GM19324 (cell line): ENCODE measurements at regions not wholly inside any gene's neighbourhood (a gene's known extent, or its start where the extent isn't known, plus 50 kb on each side); places are given as distances from the start of the nearest gene placed in this dataset.

Experiments
- ATAC-seq: cut with Tn5 transposase; IDR thresholded peaks from one replicate; pipeline ENCODE4 v1.9.1; 2021; ENCODE audit warnings: mild to moderate bottlenecking, moderate library complexity; ENCODE audit not compliant: unreplicated experiment, low FRiP score

DNA sequence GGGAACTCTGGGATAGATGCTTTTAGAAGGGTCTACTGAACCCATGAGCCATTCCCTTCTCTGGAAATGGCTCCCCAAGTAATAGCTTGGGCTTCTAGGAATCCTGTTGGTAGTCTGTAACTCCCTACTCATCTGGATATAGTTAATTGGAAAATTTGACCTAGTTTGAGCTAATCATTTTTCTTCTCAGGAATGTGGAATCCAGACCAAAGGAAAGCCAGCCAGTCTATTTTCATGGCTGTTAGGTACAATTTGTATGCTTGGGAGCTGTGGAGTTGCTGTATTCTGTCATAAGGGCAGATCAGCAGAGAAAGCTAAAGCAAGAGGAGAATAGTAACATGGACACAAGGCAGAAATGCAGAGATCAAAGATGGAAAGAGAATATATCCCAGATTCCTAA is 71.6 kb upstream of the C1GALT1 start:
- no peak for ATAC-seq

DNA sequence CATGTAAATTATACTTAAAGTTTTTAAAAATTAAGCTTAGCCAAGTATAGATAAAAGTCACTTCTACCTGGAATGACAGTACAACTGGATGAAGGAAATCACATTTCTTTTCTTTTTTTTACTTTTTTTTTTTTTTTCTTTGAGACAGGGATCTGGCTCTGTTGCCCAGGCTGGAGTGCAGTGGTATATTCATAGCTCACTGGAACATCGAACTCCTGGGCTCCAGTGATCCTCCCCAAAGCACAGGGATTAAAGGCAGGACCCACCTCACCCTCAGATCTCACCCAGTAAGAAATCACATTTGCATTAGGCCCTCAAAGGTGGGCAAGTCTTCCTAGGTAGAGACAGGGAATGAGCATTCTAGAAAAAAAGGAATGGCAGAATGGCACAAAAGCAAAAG is 69.5 kb upstream of the C1GALT1 start:
- ATAC-seq = no peak

DNA sequence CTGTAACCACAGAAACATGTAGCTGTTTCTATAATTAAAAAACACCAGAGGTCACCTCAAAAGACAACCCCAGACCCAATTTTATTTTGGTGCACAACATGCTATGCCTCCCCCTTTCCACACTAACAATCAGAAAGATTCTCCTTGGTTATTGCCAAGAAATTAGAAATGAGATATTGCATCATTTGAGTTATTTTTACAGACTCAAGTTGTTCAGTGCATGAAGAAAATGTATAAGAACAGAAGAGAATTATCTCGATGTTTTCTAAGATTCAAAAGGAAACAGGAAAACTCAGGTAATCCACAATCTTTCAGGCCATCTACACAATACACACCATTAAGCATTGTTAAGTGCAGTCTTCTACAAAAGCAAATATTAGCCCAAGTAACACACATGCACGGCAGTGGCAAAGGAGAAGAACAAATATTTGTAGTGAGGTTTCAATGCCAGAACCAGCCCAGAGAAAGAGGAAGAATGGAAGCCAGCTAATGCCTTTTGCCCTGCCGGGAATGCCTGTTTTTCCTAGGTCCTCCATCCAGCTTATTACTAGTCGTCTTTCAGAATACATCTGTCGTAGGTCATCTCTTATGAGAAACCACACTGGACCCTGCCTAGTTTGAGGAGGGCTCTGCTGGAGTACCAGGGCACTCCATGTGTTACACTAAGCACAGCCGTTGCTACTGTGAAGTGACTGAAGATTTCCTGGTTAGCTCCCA is 67.6 kb upstream of the C1GALT1 start:
- no peak for ATAC-seq

DNA sequence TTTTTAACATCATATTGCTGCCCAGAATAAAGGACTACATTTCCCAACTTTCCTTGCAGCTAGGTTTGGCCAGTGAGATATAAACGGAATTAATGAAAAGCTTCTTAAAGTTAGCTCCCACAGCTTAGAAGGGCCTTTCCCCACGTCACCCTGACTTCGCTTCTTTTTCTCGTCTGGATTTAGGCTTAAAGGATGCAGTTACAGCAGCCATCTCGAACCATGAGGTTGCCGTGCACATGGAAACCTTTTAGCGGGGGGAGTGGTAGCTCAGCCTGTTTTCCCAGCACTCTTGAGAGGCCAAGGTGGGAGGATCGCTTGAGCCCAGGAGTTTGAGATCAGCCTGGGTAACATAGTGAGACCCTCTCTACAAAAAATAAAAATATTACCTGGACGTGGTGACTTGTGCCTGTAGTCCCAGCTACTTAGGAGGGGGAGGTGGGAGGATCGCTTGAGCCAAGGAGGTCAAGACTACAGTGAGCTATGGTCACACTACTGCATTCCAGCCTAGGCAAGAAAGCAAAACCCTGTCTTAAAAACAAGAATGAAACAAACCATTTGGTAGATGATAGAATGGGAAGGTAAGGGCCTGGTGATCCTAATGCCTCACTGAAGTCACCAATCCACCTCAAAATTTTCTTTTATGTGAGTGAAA is 64.3 kb upstream of the C1GALT1 start:
- no peak for ATAC-seq

DNA sequence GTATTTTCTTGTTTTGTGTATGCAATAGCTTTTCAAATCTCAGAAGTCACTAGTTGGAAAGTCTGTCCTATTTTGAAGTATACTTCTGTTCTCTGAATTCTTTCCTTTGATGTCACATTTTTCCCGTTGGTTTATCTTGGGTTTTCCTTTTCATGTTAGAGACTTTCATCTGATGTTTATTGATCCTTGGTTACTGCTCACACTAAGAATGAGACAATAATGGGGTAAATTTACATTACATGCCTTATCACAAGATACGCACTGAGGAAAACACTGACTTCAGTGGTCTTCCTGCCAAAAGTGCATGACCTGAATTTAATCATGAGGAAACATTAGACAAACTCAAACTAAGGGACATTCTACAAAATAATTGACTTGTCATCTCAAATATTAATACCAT is 63.5 kb upstream of the C1GALT1 start:
- no peak for ATAC-seq

DNA sequence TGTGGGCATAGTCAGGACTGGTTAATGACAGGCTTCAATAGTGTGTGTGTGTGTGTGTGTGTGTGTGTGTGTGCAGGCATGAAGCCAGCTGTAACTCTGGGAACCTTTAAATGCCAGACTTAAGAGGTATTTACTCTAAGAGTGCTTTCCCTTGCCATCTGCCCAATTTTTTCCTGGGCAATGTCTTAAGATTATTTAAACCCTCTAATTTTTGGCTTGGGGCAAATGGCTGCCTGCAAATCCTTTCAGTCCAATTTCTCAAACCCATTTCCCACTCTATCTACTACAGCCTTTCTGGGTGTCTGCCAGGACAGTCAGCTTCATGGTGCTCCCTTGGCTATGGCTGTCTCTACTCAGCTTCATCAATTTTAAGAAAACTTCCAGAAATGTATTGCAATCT is 62.6 kb upstream of the C1GALT1 start:
- ATAC-seq = no peak

DNA sequence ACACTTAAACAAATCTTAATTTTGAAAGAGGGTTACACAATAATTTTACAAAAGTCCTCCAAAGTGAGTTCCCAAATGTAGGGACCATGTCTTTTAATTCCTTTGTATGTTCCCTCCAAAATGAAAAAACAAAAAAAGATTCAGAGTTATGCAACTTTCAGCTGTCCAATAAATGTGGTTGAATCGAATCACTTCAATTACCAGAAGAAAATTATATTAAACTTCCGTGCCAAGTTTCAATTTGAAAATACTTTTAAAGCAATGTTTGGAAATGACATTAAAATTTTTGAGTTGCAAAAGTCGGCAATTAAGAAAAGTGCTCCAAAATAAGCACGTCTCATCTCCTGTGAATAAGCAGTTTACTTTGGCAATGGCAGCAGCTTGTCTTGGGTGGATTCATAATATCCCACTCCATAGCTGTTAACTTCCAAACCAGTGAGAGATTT is 60.3 kb upstream of the C1GALT1 start:
- no peak for ATAC-seq

DNA sequence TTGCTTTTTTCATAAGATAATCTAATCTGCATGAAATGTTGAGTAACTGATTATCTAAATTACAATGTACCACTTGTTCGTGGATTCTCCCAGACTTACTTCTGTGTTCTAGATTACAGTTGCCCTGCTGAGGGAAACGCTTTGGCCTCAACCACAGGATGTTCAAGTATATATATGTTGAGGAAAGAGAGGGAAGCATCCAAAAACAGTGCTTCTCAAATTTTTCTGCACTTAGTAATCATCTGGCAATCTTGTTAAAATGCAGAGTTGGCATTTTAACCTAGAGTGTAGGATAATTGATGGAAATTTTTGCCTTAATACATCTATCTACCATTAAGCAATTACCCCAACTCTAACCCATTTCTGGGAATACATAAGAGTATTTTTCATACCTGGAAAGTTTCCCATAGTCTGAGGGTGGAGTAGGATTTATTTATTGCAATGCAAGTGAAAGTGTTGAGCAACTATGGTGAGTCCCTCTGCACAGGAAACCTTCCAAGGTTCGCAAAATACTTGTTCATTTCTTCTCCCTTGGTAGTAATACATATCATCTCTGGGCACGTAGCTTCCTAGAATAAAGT is 59.6 kb upstream of the C1GALT1 start:
- ATAC-seq = no peak

DNA sequence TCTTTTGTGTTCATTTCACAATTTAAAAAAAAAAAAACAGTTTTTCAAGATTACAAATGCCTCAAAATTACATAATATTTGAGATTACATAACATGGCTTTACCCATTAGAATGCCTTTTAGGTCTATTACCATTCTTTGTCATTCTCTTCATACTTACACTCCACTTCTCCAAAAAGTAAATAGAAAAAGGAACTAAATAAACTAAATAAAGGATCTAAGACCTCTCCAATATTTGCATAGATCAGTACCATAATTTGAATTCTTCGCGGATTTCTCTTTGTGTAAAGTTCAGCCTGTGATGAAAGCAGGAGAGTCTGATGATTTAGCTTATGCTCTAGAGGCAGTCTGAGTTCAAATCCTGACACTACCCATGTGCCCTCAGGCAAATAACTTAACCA is 56.4 kb upstream of the C1GALT1 start:
- no peak for ATAC-seq

DNA sequence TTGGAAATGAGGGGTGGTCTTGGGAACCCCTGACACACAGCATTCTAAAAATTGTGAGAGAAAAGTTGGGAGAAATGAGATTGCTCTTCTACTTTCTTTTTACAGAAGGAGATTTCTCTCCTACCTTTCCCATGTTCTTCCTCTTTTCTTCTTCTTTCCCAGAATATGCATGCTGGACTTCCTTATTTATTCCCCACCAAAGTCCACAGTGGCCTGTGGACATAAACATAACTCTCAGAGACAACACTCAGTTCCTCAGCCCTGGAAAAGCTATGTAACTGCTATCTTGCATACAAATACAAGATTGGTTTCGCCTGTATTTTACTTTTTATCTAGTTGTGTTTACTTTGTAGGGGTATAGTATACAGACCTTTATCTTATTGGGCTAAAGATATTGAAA is 54.6 kb upstream of the C1GALT1 start:
- ATAC-seq = no peak

DNA sequence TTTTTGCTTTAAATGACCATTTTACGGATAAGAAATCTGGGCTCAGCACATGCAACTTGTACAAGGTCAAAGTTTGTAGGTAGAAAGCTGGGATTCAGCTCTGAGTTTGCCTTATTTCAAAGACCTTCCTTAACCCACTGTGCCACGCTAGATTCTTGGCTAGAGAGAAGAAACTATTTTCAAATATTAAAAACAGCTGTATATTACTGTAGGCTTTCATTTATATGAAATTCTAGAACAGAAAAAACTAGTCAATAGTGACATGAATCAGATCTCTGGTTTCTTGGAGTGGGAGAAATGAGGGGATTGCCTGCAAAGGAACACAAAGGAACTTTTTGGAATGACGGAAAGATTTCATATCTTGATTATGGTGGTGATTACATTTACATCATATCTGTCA is 53.0 kb upstream of the C1GALT1 start:
- ATAC-seq = no peak

DNA sequence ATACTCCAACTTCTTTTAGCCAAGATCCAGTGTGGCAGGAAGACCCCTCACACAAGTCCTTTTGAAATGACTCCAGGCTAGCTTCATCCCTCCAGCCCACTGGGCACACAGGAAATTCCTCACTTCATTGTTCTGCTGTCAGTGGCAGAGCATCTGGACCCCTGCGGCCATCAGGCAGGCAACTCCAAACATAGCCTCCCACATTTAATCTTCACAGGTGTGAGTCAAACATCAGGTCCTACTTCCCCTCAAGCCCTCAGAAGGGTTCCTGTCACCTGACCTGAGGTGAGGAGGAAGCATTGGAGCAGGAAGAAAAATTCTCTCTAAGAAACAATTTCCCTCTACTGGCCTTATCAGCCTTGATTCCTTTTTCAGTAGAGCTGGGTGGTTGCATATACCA is 51.1 kb upstream of the C1GALT1 start:
- no peak for ATAC-seq
